NOMO-1 treated with DMSO at 0.1 percent for 48 hours (cell line): ENCODE measurements at regions not wholly inside any gene's neighbourhood (a gene's known extent, or its start where the extent isn't known, plus 50 kb on each side); places are given as distances from the start of the nearest gene placed in this dataset.

ENCODE experiments used
- DNase-seq: peaks from one replicate; lab custom pipeline; 2025; ENCODE audit not compliant: unreplicated experiment; lab: John Stamatoyannopoulos, UW

- no peak for DNase-seq
These were observed 1030.1 kb downstream of the FSTL5 start for GRCh38 chr4:161133586-161134276.

GRCh38 chr4:161132715-161133425 is 1030.9 kb downstream of the FSTL5 start:
- DNase-seq = no peak

GRCh38 chr4:161121451-161121850 is 1042.3 kb downstream of the FSTL5 start:
- no peak for DNase-seq

- no peak for DNase-seq
These were observed 1061.9 kb downstream of the FSTL5 start for GRCh38 chr4:161101881-161102280.

- DNase-seq = no peak
These were observed 1066.0 kb downstream of the FSTL5 start for GRCh38 chr4:161097821-161098220.

GRCh38 chr4:161061046-161061445 is 1102.8 kb downstream of the FSTL5 start:
- DNase-seq = no peak
